Putamen (tissue), 1 donor: ENCODE measurements at regions not wholly inside any gene's neighbourhood (a gene's known extent, or its start where the extent isn't known, plus 50 kb on each side); places are given as distances from the start of the nearest gene placed in this dataset.
"Not testable (repeated sequence)": the region's sequence is repeated elsewhere in the genome, so short reads cannot be mapped to it uniquely, and the experiment has no call there.

Experiments
- DNase-seq: peaks from one replicate; pipeline ENCODE4 v3.0.0-alpha.2; 2016; ENCODE audit warnings: low spot score

DNA sequence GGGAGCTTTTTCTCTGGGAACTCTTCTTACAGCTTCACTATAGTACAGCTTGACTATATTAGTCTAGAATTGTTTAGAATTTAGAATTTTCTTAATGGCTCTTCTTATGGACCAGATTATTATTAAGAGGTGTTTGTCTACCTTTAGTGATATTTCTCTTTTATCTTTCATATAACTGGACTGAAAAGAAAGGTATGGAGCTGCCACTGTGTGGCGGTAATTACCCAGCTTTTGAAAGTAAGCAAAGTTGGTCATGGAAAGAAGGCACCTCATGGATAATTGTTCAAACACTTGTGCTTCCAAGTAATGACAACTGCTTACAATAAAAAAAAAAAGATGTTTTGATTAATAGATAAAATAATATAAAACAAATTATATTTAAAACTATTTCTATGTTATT is 1112.5 kb downstream of the TECRL start:
- DNase-seq, result no peak

DNA sequence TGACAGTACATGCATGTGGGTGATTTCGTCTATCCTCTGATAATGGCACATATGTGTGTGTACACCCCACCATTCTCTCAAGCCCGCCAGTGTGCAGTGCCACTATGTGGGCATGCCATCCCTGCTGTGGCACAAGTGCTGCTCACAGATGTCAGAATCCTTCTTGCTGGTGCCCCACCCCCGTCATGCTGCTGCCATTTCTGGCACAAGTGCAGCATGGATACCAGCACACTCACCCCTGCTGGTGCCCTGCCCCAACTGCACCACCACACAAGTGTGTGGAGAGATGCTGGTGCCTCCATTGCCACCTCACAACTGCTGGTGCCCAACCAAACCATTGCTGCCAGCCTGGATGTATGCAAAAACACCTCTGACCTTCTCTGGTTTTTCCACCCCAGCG is 1133.8 kb downstream of the TECRL start:
- no peak for DNase-seq

DNA sequence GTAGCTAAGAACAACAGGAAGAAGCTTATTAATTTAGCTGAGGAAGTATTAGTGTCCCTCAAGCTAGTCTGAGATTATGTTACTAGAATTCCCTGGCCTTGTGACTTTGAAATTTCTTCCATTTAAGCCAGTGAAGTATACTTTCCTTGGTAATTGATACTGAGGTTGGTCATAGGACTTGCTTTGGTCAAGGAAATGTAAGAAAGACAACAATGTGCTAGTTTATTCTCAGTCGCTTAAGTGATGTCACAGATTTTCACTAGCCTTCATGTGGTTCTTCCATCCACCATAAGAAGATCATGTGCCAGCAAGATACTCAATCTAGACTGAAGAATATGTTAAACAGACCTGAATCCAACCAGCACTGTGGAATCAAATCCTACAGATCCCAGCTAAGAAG is 1140.1 kb downstream of the TECRL start:
- no peak for DNase-seq

DNA sequence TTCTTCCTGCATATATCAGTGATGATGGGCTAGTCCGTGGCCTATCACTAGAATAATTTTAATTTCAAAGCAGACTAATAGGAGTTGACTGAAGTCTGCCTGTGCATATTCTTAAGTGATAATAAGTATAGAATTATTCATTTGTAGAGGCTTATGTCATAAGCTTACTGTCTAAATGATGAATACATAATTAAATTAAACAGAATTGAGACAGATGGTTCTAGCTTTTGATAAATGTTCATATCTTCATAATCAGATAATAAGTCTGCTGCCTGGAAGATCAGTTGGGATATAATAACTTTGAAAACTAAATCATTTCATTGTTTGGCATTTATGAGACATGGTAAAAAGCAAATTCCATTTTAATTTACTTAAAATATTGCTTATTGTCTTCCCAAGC is 1175.6 kb downstream of the TECRL start:
- no peak for DNase-seq

DNA sequence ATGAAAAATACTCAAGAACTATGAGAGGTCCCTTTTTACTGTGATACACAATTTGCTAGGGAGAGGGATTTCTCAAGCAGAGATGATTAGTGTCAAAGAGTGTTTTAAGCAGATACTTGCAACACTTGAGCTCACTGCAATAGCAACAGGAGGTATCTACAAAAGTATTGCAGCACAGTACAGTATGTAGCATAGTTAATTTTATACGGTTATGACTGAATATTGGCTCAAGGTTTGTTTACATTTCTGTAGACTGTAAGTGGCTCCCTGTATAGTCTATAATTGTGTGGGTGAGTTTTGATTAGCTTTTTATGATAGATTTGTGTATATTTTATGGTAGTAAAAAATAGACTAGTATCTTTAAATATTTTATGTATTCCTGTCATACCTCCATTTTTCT is 1177.2 kb downstream of the TECRL start:
- no peak for DNase-seq

DNA sequence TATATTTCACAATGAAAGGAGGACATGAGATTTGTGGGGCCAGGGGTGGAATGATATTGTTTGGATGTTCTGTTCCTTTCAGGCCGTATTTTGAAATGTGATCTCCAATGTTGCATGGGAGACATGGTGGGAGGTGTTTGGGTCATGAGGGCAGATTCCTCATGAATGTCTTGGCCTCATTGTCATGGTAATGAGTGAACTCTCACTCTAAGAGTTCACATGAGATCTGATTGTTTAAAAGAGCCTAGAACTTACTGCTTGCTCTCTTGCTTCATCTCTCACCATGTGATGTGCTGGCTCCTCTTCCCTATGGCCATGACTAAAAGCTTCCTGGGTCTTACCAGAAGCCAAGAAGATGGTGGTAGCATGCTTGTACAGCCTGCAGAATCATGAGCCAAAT is 1183.0 kb downstream of the TECRL start:
- DNase-seq, result no peak

DNA sequence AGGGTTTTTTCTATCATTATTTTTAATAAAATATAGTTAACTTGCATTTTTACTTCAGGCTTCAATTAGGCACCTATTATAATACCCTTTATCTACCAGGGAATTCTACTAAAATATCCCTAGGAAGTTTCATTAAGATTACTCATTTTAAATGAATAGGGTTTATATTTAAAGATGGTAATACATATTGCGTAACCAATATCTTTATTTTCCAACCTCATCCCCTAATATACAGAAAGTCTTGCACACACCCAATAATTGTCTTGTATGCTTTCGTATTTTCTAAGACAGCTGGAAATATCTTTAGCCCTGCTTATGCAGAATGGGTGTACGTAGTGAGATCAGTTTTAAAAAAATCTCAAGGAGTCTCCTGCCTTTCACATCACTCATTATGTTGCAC is 1186.8 kb downstream of the TECRL start:
- DNase-seq, result no peak

DNA sequence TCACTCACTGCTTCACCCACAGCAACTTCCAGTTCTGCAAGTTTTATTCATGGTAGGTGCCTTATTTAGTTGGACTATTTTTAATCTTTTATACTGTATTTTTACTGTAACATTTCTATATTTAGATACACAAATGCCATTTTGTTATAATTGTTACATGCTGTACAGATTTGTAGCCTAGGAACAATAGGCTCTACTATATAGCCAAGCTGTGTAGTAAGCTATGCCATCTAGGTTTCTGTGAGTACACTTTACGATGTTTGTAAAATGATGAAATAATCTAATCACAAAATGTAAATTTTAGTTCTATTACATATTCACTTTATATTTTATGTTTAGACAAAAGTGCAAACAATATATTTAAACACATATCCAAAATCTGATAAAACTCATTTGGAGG is 1187.8 kb downstream of the TECRL start:
- no peak for DNase-seq

DNA sequence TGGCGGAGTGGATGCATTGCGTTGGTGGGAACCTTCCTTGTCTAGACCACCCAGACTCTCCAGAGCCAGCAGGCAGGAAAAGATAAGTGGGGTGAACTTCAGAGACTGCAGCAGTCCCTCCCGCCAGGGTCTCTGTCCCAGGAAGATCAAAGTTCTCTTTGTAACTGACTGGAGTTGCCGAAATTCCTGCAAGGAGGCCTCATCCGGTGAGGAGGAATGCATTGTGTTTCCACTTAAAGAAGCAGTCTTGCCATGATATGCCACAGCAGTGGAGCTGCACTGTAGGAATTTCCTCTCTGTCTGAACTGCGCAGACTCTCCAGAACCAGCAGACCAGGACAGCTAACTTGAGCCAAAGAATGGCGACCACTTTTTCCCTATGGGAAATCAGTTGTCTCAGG is 1190.4 kb downstream of the TECRL start:
- DNase-seq, result no peak

DNA sequence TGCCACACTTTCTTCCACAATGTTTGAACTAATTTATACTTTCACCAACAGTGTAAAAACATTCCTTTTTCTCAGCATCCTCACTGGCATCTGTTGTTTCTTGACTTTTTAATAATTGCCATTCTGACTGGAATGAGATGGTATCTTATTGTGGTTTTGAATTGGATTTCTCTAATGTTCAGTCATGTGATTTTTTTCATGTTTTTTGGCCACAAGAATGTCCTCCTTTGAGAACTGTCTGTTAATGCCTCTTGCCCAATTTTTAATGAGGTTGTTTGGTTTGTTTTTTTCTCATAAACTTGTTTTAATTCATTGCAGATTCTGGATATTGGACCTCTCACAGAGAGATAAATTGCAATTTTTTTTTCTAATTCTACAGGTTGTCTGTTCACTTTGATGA is 1195.2 kb downstream of the TECRL start:
- no peak for DNase-seq

DNA sequence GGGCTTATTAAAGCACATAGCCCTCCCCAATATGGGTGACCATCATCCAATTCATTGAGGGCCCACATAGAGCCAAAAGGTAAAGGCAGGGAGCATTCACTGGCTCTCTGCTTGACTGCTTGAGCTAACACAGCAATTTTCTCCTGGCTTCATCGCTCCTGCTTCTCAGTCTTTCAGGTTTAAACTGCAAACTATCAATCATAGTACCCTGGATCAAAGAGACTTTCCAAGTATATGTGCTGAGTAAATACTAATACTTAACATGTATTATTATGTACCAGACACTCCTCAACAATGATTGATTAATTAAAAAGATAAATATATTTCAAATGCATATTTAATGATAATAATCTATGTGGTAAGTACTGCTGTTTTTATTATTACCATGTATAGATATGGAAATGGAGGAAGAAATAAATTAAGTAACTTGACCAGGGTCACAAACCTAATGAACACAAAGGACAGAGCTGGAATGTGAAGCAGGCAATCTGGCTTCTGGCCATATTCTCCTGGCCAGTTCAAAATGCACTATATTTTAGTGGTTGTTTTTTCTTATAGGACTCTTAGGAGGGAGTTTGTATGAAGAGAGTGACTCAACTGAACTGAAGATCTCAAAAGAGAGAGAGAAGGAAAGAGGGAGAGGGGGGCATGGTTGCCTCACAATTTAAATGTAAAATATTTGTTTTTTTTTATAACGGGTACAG is 1197.3 kb downstream of the TECRL start:
- DNase-seq, result no peak

DNA sequence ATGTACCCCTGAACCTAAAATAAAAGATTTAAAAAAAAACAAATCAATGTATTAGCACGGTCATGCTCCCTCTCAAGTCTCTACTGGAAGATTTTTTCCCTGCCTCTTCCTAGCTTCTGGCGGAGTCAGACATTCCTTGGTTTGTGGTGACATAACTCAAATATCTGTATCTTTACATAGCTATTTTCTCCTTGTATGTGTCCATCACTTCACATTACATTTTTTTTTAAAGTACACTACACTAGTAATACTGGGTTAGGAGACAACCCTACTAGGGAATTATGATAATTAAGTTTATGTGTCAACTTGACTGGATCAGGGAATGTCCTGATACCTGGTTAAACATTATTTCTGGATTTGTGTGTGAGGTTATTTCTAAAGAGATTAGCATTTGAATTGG is 1197.9 kb downstream of the TECRL start:
- DNase-seq, result no peak

DNA sequence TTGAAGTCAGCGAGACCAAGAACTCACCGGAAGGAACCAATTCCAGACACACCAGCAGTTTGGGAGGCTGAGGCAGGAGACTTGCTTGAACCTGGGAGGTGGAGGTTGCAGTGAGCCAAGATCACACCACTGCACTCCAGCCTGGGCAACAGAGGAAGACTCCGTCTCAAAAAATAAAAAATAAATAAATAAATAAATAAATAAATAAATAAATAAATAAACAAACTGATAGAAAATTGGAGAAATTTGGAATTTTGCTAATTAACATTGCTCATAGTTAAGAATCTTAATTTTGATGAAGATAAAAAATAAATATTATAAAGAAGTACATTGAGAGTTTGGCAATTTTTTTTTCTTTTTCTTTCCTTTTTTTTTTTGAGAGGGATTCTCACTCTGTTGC is 1216.2 kb downstream of the TECRL start:
- DNase-seq, result not testable (repeated sequence)

DNA sequence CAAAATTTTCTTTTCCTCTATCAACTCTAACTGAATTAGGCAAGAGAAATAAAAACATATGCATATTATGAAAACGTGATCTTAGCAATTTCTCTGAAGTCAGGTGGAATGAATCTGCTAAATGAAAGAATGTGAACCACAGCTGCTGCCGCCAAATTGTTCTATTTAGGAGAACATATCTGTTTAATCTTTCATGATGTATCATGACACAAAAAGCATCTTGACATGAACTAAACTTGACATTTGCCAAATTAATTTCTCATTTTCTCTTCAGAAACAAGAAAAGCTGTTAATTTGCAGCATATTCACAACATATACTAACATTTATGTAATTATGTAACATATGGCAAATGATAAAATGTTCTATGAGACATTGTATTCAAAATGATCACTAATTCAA is 1237.9 kb downstream of the TECRL start:
- DNase-seq, result no peak

DNA sequence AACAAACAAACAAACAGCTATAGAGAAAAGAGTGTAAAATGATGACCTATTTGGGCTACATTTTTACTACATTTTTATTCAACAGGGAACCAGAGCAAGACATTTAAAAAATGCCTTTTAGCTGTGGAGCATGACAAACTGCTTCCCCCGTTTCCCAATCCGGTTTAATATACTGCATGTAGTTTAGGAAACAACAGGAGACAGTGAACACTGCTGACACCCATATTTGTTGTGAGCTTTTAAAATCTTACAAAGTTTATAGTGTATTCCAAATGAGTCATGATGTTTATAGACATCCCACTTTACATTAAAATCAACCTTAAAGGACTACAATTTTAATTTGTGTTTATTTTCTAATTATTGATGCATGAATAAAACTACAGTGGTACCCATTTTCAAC is 1238.3 kb downstream of the TECRL start:
- no peak for DNase-seq

DNA sequence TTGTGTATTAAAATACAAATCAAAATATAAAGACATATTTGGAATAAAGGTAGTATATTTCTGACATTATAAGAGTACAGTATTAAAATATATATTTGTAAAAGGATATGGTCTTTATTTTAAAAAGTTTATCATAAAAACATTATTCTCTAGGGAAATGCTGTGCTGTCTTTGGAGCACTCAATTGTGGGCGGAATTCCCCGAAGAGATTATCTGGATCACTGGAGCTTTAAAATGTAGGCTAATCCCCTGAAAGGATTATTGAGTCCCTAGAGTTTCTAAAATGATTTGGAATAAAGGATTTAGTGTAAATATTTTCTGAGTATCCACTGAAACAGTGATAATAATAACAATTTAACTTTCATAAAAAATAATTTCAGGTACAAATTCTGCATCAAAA is 1239.4 kb downstream of the TECRL start:
- DNase-seq, result no peak

DNA sequence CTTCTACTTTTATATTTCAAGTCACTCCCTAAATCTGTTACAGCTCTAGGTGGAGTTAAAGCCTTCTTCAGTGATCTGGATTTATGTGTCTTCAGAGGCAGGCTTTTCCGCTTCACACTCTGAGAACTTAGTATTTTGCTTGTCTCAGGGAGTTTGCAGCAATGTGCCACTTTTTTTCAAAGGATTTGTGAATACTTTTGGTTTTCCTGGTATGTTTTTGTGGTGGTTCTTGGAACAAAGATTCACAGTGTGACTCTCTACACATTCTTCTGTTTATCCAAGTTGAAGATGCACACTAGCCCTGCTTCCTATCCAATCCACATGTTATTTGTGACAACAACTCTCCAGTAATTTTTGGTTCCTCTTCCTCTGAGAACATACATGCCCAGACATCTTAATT is 1253.7 kb downstream of the TECRL start:
- no peak for DNase-seq

DNA sequence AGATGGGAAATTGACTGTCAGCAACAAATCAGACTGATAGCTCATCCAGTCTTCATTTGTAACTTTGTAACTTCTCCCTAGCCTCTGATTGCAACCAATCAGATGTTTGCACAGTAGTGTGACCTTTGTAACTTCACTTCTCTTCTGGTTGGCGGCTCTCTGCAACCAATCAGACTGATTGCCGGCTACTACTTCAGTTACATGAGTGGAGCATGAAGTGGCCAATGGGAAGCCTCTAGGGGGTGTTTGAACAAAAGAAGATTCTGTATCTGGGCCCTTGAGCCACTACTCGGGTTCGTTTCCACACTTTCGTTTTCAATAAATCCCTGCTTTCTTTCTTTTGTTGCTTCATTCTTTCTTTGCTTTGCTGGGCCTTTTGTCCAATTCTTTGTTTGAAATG is 1285.8 kb downstream of the TECRL start:
- DNase-seq, result no peak

DNA sequence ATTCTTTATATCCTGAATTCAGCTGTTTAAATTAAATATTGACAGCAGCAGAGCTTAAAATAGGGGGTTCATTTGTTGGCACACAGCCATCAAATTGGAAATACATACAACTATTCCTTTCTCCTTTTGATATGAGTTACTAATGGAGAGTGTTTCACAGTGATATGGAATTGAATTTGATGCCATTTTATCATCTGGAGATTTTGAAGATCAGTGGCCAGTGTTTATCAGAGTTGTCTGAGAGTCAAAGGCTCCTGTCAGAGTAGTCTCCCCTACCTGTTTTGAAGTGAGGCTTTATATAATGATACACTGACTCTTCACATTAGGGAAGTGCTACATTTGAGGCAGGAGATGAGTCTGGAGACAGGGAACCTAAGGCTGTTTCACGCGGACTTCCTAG is 1286.3 kb downstream of the TECRL start:
- DNase-seq, result no peak

DNA sequence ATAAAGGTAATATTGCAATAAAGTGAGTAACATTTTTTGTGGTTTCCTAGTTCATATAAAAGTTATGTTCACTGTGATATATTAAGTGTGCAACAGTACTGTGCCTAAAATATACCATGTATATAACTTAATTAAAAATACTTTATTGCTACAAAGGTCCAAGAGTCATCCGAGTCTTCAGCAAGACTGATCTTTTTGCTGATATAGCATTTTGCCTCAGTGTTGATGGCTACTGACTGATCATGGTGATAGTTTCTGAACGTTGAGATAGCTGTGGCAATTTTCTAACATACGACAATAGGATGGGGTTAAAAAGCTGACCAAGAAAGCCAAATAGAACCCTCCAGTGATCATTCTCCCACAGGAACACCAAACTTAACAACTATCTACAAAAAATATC is 1302.7 kb downstream of the TECRL start:
- no peak for DNase-seq

DNA sequence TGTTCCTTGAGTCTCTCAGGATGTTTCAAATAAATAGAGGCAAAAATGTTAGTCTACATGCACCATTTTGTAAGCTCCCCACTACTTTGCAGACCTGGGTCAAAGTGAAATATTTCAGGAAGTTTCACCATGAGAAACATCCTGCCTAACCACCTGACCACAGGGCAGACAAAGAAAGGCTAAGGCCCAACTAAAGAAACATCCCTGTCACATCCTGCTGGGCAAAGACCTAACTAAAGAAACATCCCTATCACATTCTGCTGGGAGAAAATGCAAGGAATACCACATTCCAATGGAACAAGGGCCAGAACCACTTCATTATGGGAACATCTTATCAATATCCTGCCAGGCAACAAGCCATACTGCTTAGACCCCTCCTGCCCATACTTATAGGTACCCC is 1303.4 kb downstream of the TECRL start:
- no peak for DNase-seq

DNA sequence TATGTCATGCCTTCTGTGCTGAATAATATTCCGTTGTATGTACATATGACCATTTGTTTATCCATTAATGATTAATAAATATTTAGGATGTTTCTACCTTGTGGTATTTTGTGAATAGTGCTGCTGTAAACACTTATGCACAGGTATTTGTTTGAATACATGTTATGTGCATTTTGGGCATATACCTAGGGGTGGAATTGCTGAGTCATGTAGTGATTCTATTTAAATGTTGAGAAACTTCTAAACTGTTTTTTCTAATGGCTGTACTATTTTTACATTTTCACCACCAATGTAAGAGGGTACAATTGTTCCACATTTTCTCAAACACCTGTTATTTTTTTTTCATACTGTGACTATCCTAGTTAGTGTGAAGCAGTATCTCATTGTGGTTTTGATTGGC is 1318.6 kb downstream of the TECRL start:
- no peak for DNase-seq

DNA sequence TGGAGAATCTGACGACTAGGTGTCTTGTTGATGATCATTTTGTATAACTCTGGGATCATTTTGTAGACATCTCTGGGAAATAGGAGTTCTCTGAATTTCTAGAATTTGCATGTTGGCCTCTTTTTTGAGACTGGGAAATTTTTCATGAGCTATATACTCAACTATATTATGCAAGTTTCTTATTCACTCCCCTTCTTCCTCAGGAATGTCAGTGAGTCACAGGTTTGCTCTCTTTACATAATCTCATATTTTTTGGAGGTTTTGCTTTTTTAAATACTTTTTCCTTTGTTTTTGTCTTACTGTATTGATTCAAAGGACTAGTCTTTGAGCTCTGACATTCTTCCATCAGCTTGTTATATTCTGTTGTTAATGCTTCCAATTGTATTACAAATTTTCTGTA is 1324.2 kb downstream of the TECRL start:
- DNase-seq, result no peak

DNA sequence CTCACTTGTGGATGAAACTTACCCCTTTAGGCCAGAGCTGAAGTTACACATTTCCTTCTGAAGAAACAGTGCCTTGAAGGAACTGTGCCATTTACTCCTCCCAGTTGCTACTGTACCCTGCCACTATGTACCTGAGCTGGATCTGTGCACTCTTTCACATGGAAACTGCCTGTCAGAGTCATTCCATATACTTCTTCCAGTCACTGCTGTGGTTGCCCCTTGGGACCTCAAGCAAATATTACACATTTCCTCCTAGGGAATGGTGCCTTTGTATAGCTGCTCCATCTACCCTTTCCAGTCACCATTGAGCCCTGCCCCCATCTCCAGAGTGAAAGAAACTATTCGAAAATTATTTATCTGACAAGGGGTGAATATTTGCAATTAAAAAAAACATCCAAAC is 1328.3 kb downstream of the TECRL start:
- no peak for DNase-seq

DNA sequence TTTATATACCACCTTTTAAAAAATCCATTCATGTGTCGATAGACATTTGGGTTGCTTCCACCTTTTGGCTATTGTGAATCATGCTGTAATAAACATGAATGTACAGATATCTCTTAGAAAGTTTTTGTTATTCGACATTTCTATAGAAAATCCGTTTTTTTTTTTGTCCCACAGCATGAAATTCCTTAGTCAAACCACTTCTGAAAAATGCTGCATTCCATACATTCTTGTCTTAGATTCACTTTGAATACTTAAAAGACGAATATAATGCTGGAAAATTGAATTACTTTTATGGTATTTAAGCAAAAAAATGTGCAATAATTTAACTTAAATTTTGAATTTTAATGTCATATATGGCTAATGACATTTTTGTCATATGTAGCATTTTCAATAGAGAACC is 1345.5 kb downstream of the TECRL start:
- no peak for DNase-seq
